Gastroesophageal sphincter (tissue), 3 donors: ENCODE measurements at regions not wholly inside any gene's neighbourhood (a gene's known extent, or its start where the extent isn't known, plus 50 kb on each side); places are given as distances from the start of the nearest gene placed in this dataset.

ENCODE experiments used
- CTCF ChIP-seq, 4 experiments: fragments of 200-600 bp in 2 of 4; fragments of 450-650 bp in 2 of 4; sonication (generic) in 1 of 4; IDR thresholded peaks; one replicate each; pipeline ENCODE4 v1.5.1; 2017 to 2019; ENCODE audit warnings: antibody characterized with exemption in 4 of 4, mild to moderate bottlenecking in 2 of 4, moderate library complexity in 2 of 4
- POLR2A ChIP-seq, 2 donors: fragments of 450-650 bp; IDR thresholded peaks; one replicate each; pipeline ENCODE4 v1.6.1; 2017; ENCODE audit warnings: antibody characterized with exemption in 2 of 2, mild to moderate bottlenecking in 2 of 2, moderate library complexity in 1 of 2

- TF ChIP-seq POLR2A (IDR thresholded peaks at IDR 0.05) (no peak), CTCF (IDR thresholded peaks at IDR 0.05) (no peak)
These were observed 719.4 kb upstream of the CELF4 start for GRCh38 chr18:38284972-38285371.
